Activated naive CD4-positive, alpha-beta T cell treated with anti-CD3 and anti-CD28 coated beads for 36 hours (primary cell): ENCODE measurements at regions not wholly inside any gene's neighbourhood (a gene's known extent, or its start where the extent isn't known, plus 50 kb on each side); places are given as distances from the start of the nearest gene placed in this dataset.
"Not testable (repeated sequence)": the region's sequence is repeated elsewhere in the genome, so short reads cannot be mapped to it uniquely, and the experiment has no call there.

ENCODE experiments used
- CTCF ChIA-PET: fragments of 350-600 bp; sonication (Branson Sonifier 250); formaldehyde crosslinking; loops from one replicate; lab custom pipeline; 2021; ENCODE audit warnings: antibody characterized with exemption; lab: Charles Lee
- DNase-seq: peaks from one replicate; pipeline ENCODE4 v3.0.0-alpha.2; 2020
- H3K27ac Mint-ChIP-seq: one replicate; pipeline ENCODE4 v1.8.0; 2021; ENCODE audit warnings: mild to moderate bottlenecking, mixed read lengths
- H3K27me3 Mint-ChIP-seq: one replicate; pipeline ENCODE4 v1.8.0; 2021; ENCODE audit warnings: low read depth, mixed read lengths
- H3K36me3 Mint-ChIP-seq: one replicate; pipeline ENCODE4 v1.8.0; 2021; ENCODE audit warnings: low read depth, mixed read lengths
- H3K4me1 Mint-ChIP-seq: one replicate; pipeline ENCODE4 v1.8.0; 2021; ENCODE audit warnings: low read depth, mixed read lengths
- H3K4me3 Mint-ChIP-seq: one replicate; pipeline ENCODE4 v1.8.0; 2021; ENCODE audit warnings: mild to moderate bottlenecking, moderate library complexity, mixed read lengths
- H3K9me3 Mint-ChIP-seq: one replicate; pipeline ENCODE4 v1.8.0; 2021; ENCODE audit warnings: mixed read lengths
- intact Hi-C: fragments of 100-400 bp; cut with micrococcal nuclease; formaldehyde crosslinking; loops from one replicate; pipeline ENCODE4 v1.15.1; 2023

- H3K27me3 Mint-ChIP-seq: no peaks in the 10 kb centered on the region
- H3K27ac Mint-ChIP-seq: no peak overlapping the region
Measured at GRCh38 chr5:162786234-162786633, 651.2 kb upstream of the CCNG1 start.

DNA sequence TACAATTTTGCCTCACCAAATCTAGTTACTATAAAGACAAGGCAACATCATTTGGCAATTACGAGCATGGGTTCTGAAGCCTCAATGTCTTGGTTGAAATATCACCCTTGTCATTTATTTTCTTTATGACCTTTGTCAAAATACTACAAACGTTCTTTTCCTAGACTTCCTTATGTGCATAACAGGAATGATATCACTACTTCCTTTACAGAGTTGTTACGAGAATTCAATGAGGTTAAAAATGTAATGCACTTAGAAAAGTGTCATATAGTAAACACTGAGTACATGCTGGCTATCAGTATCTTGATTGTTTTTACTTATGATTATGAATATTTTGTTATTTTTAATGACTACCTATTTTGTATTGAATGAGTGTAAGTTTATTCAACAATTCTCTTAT is 640.9 kb upstream of the CCNG1 start:
- intact Hi-C loops: no loop called here
- Mint-ChIP-seq H3K27ac (no peak overlapping the region), H3K27me3 (no peaks in the 10 kb centered on the region), H3K9me3 (peaks cover 7% of the 10 kb centered on the region), H3K4me3 (no peak overlapping the region), H3K4me1 (no peaks in the 10 kb centered on the region), H3K36me3 (no peaks in the 10 kb centered on the region)
- CTCF ChIA-PET: no interaction called here
- no peak for DNase-seq

More at GRCh38 chr5:162786234-162786633, 651.2 kb upstream of the CCNG1 start:
- Mint-ChIP-seq H3K36me3 (no peaks in the 10 kb centered on the region), H3K4me1 (no peaks in the 10 kb centered on the region), H3K4me3 (no peak overlapping the region), H3K9me3 (peaks cover 14% of the 10 kb centered on the region)
- CTCF ChIA-PET: interaction anchor here (0.6 kb wide), 1 partner anchor 561 kb away, joined by 5 read pairs; no protein-coding TSS in a partner anchor
- no peak for DNase-seq
- intact Hi-C loops: no loop called here

GRCh38 chr5:162800301-162800700 is 637.1 kb upstream of the CCNG1 start:
- no peaks in the 10 kb centered on the region for H3K36me3 Mint-ChIP-seq
- no peak overlapping the region for H3K4me3 Mint-ChIP-seq
- CTCF ChIA-PET: no interaction called here
- no peaks in the 10 kb centered on the region for H3K4me1 Mint-ChIP-seq
- no peak overlapping the region for H3K27ac Mint-ChIP-seq
- H3K27me3 Mint-ChIP-seq: no peaks in the 10 kb centered on the region
- intact Hi-C loops: no loop called here
- no peak for DNase-seq
- H3K9me3 Mint-ChIP-seq: peaks cover 7% of the 10 kb centered on the region

GRCh38 chr5:162801235-162801634 is 636.2 kb upstream of the CCNG1 start:
- H3K4me3 Mint-ChIP-seq: no peak overlapping the region
- CTCF ChIA-PET: no interaction called here
- DNase-seq: no peak
- no peaks in the 10 kb centered on the region for H3K4me1 Mint-ChIP-seq
- no peaks in the 10 kb centered on the region for H3K27me3 Mint-ChIP-seq
- intact Hi-C loops: no loop called here
- no peak overlapping the region for H3K27ac Mint-ChIP-seq
- peaks cover 5% of the 10 kb centered on the region for H3K9me3 Mint-ChIP-seq
- H3K36me3 Mint-ChIP-seq: no peaks in the 10 kb centered on the region

GRCh38 chr5:162806195-162806594 is 631.2 kb upstream of the CCNG1 start:
- Mint-ChIP-seq H3K27ac (no peak overlapping the region), H3K4me1 (no peaks in the 10 kb centered on the region), H3K36me3 (no peaks in the 10 kb centered on the region), H3K9me3 (peaks cover 2% of the 10 kb centered on the region), H3K4me3 (no peak overlapping the region), H3K27me3 (no peaks in the 10 kb centered on the region)
- intact Hi-C loops: no loop called here
- CTCF ChIA-PET: no interaction called here
- no peak for DNase-seq

DNA sequence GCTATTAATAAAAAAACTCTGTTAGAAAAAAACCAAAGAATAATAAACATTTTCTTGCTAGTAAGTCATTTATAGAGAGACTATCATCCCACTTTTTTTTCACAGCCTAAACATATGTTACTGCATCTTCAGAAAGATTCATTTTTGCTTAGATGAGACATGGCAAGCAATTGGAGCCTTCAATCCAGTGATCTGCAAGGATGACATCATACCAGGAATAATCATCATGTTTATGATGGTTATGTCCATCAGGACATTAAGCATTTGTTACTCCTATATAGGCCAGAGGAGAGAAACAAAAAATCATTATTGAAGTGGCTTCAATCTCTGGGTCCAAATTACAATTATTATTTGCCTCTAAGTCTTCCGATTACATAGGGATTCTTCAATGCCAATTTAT is 626.3 kb upstream of the CCNG1 start:
- H3K9me3 Mint-ChIP-seq: peaks cover 2% of the 10 kb centered on the region
- H3K27ac Mint-ChIP-seq: no peak overlapping the region
- no peaks in the 10 kb centered on the region for H3K4me1 Mint-ChIP-seq
- no peaks in the 10 kb centered on the region for H3K27me3 Mint-ChIP-seq
- DNase-seq: no peak
- H3K36me3 Mint-ChIP-seq: no peaks in the 10 kb centered on the region
- CTCF ChIA-PET: no interaction called here
- intact Hi-C loops: no loop called here
- no peak overlapping the region for H3K4me3 Mint-ChIP-seq

DNA sequence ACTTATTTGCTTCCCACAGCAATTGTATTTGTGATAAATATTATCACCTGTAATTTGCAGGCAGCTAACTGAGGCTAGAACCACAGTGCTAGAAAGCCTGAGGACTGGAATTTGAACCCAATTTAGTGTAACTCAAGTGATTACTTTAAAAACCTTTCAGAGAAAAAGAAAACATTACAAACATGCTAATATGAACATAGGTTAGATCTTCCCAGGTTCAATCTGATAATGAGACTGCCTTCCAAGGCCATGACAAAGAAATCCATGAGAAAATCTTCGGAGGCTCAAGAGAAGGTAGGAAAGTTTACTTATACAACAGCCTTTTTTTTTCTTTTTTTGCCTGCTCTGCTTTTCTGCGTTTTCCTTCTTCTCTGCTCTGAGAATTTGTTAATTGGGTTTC is 620.6 kb upstream of the CCNG1 start:
- intact Hi-C loops: no loop called here
- H3K27me3 Mint-ChIP-seq: no peaks in the 10 kb centered on the region
- H3K4me1 Mint-ChIP-seq: no peaks in the 10 kb centered on the region
- H3K4me3 Mint-ChIP-seq: no peak overlapping the region
- no peaks in the 10 kb centered on the region for H3K36me3 Mint-ChIP-seq
- peaks cover 2% of the 10 kb centered on the region for H3K9me3 Mint-ChIP-seq
- DNase-seq: no peak
- CTCF ChIA-PET: no interaction called here
- no peak overlapping the region for H3K27ac Mint-ChIP-seq

DNA sequence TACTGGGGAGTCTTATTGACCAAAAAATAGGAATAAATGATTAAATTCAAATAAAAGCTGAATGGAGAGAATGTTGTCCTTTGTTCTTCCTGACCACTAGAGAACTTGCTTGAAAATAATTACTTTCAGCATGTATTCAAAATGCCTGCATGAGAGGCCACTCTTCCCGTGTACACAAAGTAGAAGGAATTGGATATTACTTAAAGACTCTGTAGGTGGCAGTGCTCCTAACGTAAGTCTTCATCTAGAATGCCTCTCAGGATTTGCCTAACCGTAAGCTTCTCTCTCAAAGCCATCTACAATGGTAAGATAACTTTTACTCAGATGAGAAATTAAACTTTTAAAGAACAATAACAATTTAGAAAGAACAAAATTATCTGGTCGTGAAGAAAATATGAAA is 620.0 kb upstream of the CCNG1 start:
- H3K4me1 Mint-ChIP-seq: no peaks in the 10 kb centered on the region
- CTCF ChIA-PET: no interaction called here
- intact Hi-C loops: no loop called here
- DNase-seq: no peak
- H3K27me3 Mint-ChIP-seq: no peaks in the 10 kb centered on the region
- no peak overlapping the region for H3K4me3 Mint-ChIP-seq
- no peak overlapping the region for H3K27ac Mint-ChIP-seq
- H3K36me3 Mint-ChIP-seq: no peaks in the 10 kb centered on the region
- peaks cover 2% of the 10 kb centered on the region for H3K9me3 Mint-ChIP-seq

DNA sequence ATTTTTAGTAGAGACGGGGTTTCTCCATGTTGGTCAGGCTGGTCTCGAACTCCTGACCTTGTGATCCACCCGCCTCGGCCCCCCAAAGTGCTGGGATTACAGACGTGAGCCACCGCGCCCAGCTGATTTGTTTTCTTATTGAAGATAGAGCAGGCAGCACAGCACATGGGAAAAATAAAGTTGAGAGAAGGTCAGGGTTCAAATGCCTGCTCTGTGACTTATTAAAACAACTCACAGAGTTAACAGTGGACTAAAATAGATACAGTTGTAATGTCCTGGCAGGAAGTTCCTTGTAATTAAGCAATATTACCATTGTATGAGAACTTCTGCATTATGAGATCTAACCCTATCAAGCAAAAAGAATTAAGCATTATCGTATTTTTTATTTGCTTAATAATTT is 615.7 kb upstream of the CCNG1 start:
- H3K27ac Mint-ChIP-seq, H3K27me3 Mint-ChIP-seq, H3K4me3 Mint-ChIP-seq, H3K4me1 Mint-ChIP-seq, H3K9me3 Mint-ChIP-seq, DNase-seq, CTCF ChIA-PET, H3K36me3 Mint-ChIP-seq, intact Hi-C loops: not testable (repeated sequence)

- intact Hi-C loops: no loop called here
- CTCF ChIA-PET: no interaction called here
- Mint-ChIP-seq H3K9me3 (peaks cover 17% of the 10 kb centered on the region), H3K4me1 (no peaks in the 10 kb centered on the region), H3K27me3 (no peaks in the 10 kb centered on the region), H3K27ac (no peak overlapping the region), H3K36me3 (no peaks in the 10 kb centered on the region), H3K4me3 (no peak overlapping the region)
- DNase-seq: no peak
Measured at GRCh38 chr5:162824360-162824759, 613.0 kb upstream of the CCNG1 start.

DNA sequence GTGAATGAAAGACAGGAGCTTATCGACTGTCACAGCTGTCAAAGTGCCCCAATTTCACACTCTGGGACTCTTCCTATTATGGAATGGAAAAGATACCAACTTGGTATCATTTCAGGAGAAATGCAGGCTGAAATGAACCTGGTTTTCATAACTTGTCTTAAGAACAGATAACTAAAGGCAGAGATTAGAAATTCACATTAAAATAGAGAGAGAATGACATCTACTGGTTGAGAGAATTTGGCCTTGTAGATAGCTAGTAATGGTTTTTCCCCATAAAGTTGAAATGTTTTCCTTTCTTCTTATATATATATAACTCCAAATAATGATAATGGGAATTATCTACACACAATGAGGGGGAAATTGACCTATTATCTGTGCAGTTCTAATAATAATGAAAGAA is 600.2 kb upstream of the CCNG1 start:
- intact Hi-C loops: no loop called here
- Mint-ChIP-seq H3K27ac (no peak overlapping the region), H3K4me1 (no peaks in the 10 kb centered on the region), H3K27me3 (no peaks in the 10 kb centered on the region), H3K4me3 (no peak overlapping the region), H3K9me3 (peaks cover 11% of the 10 kb centered on the region), H3K36me3 (no peaks in the 10 kb centered on the region)
- CTCF ChIA-PET: interaction anchor here (0.6 kb wide), 1 partner anchor 424 kb away, joined by 5 read pairs; no protein-coding TSS in a partner anchor
- DNase-seq: no peak

DNA sequence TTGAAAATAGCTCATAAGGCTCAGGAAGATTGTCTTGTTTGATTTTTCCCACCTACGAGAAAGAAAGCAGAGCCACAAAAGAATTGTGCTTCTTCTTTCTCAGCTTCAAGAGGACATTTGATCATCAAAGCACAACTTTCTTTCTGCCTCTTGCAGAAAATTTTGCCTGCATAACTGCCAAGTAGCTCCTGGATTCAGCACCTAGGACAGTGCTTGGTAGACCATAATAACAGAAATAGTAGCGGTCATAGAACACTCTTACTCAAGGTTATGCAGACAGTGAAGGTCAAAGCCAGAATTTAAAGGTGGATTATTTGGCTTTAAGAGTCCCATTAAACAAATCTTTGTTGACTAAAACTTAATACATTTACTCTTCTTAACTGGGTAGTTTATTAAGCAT is 594.7 kb upstream of the CCNG1 start:
- H3K4me3 Mint-ChIP-seq: no peak overlapping the region
- CTCF ChIA-PET: no interaction called here
- H3K27ac Mint-ChIP-seq: no peak overlapping the region
- H3K4me1 Mint-ChIP-seq: no peaks in the 10 kb centered on the region
- intact Hi-C loops: no loop called here
- peaks cover 9% of the 10 kb centered on the region for H3K9me3 Mint-ChIP-seq
- no peak for DNase-seq
- peaks cover 2% of the 10 kb centered on the region for H3K36me3 Mint-ChIP-seq
- no peaks in the 10 kb centered on the region for H3K27me3 Mint-ChIP-seq

DNA sequence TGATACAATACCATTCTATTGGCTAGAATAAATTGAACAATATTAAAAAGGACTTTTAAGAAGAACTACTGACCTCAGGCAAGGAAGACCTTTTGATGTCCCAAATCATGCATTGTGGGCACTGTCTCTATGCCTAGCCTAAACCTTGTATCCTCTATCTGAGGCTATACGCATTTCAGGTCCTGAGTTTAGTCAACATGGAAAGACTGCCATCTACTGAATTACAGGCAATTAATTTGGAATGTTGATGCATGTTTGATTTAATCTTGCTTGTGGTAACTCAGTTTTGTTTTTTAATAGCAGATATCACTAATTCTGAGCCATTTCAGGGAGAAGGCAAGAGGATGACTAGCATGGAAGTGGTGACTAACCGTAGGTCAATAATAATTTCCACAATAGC is 585.3 kb upstream of the CCNG1 start:
- Mint-ChIP-seq H3K36me3 (no peaks in the 10 kb centered on the region), H3K9me3 (peaks cover 19% of the 10 kb centered on the region), H3K27me3 (no peaks in the 10 kb centered on the region), H3K27ac (no peak overlapping the region), H3K4me3 (no peak overlapping the region), H3K4me1 (no peaks in the 10 kb centered on the region)
- intact Hi-C loops: no loop called here
- no peak for DNase-seq
- CTCF ChIA-PET: no interaction called here

- intact Hi-C loops: no loop called here
- H3K36me3 Mint-ChIP-seq: no peaks in the 10 kb centered on the region
- CTCF ChIA-PET: no interaction called here
- DNase-seq: no peak
- H3K27ac Mint-ChIP-seq: no peak overlapping the region
- H3K9me3 Mint-ChIP-seq: peaks cover 21% of the 10 kb centered on the region
- no peak overlapping the region for H3K4me3 Mint-ChIP-seq
- H3K4me1 Mint-ChIP-seq: no peaks in the 10 kb centered on the region
- H3K27me3 Mint-ChIP-seq: no peaks in the 10 kb centered on the region
Measured at GRCh38 chr5:162858770-162859169, 578.6 kb upstream of the CCNG1 start.
